RPMI7951 (cell line): ENCODE measurements at regions not wholly inside any gene's neighbourhood (a gene's known extent, or its start where the extent isn't known, plus 50 kb on each side); places are given as distances from the start of the nearest gene placed in this dataset.
"Not testable (repeated sequence)": the region's sequence is repeated elsewhere in the genome, so short reads cannot be mapped to it uniquely, and the experiment has no call there.

Experiments
- DNase-seq: peaks from one replicate; pipeline ENCODE4 v3.0.0-alpha.2; 2012; ENCODE audit warnings: low read depth

DNA sequence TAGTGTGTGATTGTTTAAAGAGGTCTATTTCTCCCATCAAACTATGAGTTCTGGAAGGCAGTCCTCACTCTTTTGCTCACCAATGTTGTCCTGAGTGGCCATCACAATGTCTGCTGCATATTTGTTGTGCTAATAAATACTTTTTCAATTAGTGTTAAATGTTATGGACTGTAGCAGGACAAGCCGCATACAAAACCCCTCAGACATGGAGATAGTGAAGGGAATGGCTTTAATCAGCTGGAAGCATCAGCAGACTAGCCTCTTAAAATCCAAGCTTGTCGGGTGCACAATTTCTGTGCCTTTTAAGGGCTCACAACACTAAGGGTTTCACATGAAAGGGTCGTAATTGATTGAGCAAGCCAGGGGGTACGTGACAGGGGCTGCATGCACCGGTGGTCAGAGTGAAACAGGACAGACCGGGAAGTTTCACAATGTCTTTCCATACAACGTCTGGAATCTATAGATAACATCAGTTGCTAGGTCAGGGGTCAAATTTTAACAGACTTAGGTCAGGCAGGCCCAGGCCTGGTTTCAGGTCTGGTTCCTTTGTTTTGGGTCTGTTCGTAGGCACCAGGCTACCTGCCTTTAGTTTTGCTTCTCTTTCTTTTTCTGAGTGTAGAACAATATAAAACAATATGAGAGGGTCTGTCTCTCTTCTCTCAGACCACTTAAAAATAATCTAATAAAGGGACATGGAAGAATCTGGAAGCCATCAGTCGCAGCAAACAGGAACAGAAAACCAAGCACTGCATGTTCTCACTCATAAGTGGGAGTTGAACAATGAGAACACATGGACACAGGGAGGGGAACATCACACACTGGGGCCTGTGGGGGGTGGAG lies 327.6 kb upstream of the HTR1E start:
- no peak for DNase-seq

DNA sequence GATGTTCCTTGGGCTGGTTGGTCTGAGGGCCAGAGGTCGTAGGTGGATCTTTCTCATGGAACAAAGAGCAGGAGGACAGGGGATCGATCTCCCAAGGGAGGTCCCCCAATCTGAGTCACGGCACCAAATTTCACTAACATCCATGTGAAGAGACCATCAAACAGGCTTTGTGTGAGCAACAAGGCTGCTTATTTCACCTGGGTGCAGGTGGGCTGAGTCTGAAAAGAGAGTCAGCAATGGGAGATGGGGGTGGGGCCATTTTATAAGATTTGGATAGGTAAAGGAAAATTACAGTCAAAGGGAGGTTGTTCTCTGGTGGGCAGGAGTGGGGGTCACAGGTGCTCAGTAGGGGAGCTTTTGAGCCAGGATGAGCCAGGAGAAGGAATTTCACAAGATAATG lies 334.0 kb upstream of the HTR1E start:
- DNase-seq: not testable (repeated sequence)

DNA sequence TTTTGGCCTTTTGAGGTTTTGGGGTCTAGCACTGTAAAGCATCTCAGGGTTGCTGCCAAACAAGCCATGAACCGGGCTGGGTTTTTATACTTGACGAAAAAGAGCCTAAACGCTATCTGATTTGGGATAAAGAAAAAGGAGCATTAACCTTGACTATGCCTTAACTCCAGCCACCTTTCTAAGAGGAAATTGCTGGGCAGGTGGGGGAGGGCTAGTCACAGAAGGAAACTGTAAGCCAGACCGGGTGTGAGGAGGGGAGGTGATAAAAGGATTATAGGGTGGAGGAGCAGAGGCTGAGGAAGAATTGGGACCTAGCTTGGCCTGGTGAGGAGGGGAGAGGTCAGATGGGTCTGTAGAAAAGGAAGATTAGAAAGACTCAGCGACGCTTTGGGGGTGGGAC lies 335.2 kb upstream of the HTR1E start:
- DNase-seq: not testable (repeated sequence)

DNA sequence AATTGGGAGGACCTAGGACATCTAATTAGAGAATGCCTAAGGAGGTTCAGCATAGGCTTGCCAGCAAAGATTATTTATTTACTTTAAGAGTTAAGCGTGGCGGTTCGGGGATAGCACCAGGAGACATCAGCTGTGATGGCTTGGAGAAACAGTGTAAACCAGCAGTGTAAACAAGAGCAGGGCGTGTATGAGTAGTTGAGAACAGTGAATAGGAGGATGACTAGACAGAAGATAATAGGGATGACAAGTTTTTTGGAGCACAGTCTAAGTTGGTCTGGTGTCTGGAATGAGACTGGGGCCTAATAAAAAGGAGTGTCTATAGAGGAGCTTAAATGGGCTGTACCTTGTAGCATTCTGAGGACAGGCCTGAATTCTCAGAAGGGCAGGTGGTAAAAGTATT lies 338.4 kb upstream of the HTR1E start:
- not testable (repeated sequence) for DNase-seq

DNA sequence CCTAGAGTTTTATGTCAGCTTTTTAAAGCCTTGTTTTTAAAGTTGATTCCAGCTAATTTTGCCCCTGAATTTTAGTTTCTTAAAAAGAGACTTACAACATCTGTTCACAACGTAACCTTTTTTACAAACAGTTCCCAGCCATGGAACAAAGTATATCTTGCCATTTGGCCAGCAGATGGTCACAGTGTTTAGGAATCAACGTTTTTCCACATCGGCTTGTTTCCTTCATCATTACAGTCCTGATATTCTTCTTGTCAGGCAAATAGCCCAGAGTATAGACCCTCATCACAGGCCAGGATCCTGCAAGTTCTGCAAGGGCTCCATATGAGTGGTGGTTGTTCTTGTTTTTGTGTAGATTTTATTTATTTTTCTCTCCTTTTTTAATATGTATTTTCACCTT lies 341.7 kb upstream of the HTR1E start:
- no peak for DNase-seq

DNA sequence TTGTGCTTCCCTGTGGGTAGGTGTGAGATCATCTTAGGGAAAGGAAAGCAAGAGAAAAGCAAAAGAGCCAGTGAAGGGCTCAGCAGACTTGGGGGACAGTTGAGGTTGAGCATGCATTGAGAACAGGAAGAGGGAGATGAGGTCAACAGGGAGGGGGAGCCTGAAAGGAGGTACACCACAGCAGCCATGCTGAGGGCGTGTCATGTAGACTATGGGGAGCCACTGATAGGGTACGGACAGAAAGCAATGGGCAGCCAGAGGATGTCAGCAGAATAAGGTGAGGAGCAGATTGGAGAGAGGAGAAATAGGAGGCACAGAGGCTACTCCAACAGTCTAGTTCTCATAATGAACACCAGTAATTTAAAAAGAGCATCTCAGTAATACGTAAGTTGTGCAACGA lies 351.1 kb upstream of the HTR1E start:
- no peak for DNase-seq

DNA sequence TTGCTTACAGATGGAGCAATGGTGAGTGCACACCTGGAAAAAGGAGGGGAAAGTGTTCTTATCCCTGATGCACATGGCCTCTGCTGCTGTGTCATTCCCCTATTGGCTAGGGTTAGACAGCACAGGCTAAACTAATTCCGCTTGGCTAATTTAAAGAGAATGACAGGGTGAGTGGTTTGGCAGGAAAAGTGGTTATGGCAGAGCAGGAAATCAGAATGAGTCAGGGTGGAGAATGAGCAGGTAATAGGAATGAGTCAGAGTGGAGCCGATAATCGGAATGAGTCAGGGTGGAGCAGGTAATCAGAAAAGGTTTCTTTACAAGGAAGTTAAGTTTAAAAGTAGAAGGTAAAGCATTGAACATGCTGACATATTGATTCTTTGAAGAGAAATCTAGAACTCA lies 355.5 kb upstream of the HTR1E start:
- DNase-seq: no peak

DNA sequence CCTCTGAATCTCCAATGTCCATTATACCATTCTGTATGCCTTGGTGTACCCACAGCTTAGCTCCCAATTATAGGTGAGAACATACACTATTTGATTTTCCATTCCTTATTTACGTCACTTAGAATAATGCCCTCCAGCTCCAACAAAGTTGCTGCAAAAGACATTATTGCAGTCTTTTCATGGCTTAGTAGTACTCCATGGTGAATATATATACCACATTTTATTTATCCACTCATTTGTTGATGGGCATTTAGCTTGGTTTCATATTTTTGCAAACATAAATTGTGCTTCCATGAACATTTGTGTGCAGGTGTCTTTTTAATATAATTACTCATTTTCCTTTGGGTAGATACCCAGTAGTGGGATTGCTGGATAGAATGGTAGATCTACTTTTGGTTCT lies 374.1 kb upstream of the HTR1E start:
- DNase-seq: no peak

DNA sequence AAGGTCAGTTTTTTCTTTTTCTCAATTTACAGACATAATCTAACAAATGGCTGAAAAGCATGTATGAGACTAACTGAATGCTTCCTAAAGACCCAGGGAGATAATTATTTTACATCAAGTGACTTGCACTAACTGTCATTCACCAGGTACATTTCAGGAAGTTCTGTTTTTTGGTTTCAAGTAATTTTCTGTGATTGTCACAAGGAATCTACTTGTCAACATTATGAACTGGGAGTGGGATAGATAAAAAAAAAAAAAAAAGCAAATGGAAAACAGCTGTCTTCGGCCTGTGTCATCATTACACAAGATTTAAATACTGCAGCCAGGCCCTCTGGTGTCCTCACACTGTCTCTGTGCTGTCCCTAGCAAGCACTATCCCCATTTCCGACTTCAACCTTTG lies 379.0 kb upstream of the HTR1E start:
- no peak for DNase-seq

DNA sequence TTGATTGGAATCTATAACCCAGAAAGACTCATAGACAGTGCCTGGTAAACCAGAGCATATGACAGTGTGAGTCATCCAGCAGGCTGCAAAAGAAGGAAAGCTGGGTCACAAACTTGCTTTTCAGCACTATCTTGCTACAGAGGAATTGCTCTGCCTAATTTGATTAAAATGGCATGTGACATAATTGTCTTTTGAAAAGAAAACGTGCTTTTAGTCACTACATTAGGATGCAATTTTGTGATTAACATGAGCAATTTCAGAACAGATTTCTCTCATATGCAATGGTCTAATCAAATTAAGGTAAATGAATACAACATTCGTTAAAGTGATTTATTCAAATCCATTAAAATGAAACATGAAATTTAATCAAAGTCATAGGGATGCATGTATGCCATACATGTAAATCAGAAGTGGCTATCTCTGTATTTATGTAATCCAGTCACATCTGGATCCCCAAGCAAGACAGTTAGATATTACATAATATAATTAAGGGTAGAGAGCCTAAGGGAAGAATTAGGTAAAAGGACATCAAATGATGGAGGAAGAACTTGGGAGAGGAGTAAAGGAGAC lies 400.0 kb upstream of the HTR1E start:
- DNase-seq: no peak

DNA sequence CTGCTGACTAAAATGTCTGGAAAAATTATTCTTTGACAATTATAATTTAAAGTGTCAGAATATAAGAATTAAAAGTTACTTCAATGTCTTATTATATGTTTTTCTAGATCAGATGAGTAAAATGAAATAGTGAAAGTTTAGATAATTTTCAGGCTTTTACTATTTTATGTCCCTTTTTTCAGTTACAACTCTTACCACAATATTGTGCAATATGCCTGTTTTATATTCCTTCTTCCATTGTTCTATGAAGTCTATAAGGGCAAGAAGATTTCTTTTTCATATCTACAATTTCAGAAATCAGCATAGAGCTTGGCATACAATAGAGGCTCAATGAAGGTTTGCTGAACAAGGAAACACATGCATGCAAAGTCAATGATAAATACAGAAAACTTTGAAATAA lies 401.2 kb upstream of the HTR1E start:
- no peak for DNase-seq

DNA sequence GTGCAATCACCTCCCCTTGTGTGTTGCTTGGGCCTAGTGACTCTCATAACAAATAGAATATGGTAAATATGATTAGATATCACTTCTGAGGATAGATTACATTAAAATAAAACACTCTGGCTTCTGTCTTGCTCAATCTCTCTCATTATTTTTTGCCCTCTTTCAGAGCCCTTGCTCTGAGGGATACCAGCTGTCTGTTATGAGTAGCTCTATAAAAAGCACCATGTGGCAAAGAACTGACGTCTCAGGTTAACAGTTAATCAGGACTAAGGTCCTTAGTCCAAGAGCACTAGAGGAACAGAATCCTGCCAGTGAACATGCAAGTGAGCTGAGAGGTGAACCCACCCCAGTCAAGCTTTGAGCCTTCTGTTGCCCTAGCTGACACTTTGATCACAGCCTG lies 402.2 kb upstream of the HTR1E start:
- DNase-seq: no peak

DNA sequence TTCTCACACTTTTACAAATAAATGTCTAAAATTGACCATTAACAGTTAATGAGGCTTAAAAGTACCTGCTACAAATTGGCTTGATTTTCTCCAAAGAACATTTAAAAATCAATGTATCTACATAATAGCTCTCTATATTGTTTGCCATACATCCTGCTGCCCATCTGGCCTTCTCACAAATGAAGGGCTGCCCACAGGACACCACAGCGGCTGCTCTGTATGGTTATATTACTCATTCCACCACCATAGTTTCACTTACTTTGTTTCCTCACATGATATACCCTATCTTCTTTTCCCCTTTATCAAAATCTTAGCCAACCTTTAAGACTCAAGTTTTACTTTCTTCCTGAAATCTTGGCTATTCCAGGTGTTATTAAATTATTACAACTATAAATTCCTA lies 407.7 kb upstream of the HTR1E start:
- no peak for DNase-seq

DNA sequence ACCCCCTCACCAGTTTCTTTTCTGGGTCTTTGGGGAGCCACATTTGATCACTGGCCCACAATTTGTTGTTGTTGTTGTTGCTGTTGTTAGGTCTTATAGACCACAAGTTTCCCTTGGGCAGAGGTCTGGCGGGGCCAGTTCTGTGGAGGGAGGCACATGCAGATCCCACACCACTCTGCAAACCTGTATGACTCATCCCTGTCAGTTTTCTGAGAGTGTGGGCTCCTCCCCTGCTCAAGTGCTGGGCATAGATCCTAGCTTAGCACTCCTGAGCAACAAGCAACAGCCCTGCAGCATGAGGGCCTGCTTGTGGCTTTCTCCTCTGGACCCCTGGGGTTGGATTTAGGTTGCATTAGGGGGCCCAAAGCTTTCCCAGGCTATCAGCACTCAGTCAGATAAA lies 411.1 kb upstream of the HTR1E start:
- no peak for DNase-seq

DNA sequence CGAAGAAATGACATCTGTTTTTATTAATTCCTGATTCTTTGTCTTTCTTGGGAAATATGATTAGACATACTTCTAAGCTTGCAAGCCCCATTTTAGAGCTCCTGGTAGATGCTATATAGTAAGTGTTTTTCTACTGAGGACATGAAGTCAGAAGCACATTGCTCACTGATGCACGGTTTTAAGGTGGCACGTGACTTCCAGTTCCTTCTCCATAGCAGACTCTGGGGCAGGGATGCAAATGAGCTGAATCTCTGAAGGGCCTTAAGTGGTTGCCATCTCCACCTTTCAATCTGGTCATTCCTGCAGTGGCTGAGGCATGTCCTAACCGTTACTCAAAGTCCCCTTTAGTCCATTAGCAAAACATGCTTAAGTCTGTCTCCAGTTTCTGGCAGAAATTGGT lies 421.2 kb upstream of the HTR1E start:
- DNase-seq: no peak

DNA sequence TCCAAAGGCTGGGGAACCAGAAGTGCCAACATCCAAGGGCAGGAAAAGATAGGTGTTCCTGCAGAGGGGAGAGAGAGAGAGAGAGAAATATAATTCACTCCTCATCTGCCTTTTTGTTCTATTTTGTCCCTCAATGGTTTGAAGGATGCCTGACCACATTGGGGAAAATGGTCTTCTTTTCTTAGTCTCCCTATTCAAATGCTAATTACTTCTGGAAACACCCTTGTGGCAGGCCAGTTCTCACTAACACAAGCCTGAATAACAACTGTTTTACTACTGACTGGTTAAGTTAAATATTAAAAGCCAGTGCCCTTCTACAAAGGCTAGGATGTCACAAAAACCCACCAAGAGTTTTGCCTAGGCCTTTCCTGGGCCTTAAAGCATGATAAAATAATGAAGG lies 425.4 kb upstream of the HTR1E start:
- no peak for DNase-seq

DNA sequence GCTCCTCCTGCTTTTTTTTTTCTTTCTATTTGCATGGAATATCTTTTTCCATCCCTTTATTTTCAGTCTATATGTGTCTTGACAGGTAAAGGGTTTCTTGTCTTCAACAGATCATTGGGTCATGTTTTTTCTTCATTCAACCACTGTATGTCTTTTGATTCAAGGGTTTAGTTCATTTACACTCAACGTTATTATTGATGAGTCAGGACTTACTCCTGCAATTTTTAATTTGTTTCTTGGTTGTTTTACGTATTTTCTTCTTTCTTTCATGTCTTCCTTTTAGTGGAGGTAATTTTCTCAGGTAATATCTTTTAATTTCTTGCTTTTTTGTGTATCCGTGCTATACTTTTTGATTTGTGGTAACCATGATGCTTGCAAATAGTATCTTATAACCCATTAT lies 429.1 kb upstream of the HTR1E start:
- DNase-seq: no peak

DNA sequence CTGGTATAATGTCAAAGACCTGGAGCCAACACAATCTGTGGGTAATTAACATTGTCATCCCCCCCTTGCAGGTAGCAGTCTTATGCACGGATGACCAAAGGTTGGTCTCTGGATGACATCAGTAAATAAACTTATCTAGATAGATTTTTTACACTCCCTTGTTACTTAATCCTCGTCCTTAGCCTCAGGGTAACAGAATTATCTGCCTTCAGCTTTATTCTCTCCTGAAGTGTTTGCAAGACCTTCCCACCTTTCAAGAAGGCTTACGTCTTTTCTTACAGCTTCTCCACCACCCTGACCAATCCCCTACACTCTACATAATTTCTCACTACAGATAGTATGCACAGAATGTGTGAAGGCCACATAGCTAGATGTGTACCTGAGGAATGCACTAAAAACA lies 434.8 kb upstream of the HTR1E start:
- DNase-seq: no peak

DNA sequence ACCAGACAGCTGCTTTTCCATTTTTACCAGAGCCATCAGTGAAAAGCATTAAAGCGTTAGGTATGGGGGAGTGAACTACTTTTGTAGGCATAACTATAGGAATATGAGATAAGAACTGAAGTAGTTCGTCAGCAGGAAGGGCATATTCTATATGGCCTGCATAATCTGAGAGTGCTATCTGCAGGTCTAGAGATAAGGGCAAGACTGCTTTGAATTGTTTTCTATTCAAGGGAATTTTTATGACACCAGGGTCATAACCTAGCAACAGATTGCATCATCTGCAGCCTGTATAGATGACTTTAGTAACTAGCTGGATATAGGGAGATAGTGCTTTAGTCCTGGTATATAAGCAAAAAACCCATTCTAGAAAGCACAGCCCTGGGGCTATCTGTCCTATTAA lies 437.3 kb upstream of the HTR1E start:
- no peak for DNase-seq

DNA sequence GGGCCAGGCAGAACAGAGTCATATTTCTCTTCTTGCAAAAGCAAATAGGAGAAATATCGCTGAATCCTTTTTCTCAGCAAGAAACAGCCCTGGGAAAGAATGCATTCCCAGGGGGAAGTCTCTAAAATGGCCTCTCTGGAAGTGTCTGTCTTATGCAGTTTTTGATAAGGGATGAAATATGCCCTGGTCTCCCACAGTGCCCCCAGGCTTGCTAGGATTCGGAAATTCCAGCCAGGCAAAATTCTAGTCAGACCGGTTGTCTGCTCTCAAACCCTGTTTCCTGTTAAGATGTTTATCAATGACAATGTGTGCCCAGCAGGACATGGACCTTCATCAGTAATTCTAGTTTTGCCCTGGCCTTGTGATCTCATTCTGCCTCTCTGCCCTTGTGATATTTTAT lies 448.3 kb upstream of the HTR1E start:
- DNase-seq: not testable (repeated sequence)

DNA sequence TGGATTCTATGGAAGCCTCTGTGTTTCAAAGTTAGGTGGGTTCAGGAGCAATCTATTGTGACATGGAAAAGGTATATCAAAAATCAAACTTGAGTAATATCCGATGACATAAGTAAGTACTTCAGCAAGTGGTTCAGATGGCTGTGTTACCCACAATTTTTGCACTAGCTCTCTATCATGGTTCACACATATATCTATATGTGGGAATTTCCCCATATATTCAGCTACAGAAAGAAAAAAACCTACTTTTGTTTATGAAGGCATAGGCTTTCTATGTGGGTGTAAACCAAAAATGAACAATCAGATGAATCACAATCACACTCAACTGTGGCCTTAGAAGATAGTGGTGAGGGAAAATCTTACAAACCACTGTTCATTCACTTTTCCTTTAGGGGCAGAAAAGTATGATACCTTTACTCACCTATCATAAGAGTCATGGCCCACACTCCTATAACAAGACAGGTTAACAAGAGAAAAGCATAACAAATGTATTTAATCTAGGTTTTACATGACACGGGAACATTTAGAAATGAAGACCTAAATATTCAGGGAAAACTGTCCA lies 449.6 kb upstream of the HTR1E start:
- DNase-seq: no peak

DNA sequence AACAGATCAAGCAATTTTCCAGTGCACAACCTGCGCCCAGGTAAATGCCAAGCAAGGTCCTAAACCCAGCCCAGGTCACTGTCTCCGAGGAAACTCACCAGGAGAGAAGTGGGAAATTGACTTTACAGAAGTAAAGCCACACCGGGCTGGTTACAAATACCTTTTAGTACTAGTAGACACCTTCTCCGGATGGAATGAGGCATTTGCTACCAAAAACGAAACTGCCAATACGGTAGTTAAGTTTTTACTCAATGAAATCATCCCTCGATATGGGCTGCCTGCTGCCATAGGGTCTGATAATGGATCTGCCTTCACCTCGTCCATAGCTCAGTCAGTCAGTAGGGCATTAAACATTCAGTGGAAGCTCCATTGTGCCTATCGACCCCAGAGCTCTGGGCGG lies 459.0 kb upstream of the HTR1E start:
- not testable (repeated sequence) for DNase-seq

DNA sequence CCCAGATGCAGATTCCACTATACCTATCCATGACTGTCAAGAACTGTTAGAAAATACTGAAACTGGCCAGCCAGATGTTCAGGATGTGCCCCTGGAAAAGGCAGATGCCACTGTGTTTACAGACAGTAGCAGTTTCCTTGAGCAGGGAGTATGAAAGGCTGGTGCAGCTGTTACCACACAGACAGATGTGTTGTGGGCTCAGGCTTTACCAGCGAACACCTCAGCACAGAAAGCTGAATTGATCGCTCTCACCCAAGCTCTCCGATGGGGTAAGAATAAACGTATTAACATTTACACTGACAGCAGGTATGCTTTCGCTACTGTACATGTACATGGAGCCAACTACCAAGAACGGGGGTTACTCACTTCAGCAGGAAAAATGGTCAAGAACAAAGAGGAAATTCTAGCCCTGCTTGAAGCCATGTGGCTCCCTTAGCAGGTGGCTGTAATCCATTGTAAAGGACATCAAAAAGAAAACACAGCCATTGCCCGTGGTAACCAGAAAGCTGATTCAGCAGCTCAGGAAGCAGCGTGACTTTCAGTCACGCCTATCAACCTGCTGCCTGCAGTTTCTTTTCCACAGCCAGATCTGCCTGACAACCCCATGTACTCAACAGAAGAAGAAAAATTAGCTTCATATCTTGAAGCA lies 459.7 kb upstream of the HTR1E start:
- DNase-seq: no peak
